ENCODE measurements at regions not wholly inside any gene's neighbourhood (a gene's known extent, or its start where the extent isn't known, plus 50 kb on each side); places are given as distances from the start of the nearest gene placed in this dataset.
"Not testable (repeated sequence)": the region's sequence is repeated elsewhere in the genome, so short reads cannot be mapped to it uniquely, and the experiment has no call there.

DNA sequence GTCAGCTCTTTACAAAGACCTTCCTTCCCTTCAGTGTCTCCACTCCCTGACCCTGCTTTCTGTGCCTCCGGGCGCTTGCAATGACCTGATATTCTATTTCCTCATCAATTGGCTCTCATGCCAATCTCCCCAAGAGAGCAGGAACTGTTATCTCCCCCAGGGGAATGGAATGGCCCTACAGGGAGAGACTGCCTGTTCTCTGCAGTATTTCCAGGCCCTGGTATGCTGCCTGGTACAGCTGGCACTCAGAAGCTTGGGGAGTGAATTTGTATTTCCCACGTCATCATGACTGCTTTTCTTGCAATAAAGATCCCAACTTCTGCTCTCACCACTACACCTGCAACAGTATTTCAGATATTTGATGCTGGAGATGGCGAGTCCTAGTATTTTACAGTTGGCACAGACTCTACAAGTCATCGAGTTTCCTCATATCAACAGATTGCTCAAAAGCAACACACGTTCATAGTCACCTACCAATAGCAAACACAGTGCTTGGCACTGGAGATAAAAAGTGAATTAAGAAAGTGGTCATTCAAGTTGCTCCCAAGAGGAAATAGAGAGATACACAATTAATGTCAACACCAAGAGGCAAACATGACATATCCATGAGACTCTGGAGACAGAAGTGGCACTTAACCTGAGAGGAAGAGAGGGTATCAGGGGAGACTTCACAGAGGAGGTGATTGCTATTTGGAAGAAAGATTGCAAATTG is 90.5 kb upstream of the EGFL6 start:
- DNase-seq (ENCODE audit: low read depth in 4 of 4, low spot score in 3 of 4), result no peak

DNA sequence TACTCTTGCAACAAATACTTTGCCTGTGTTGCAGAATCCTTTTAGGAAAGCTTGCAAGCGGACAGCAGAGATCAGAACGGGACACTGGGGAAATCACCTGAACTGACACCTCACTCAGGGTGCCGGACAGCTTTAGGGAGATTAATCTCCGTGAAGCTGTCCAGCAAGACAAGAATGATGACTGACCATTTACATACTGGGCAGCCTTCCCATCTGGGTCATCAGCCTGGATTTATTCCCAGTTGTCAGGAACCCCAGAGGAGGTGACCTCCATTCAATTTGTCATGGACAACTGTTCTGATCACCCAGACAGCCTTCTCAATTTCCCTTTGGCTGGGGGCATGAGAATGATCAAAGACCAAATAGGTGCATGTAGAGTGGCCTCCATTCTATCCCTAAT is 93.0 kb upstream of the EGFL6 start:
- DNase-seq (ENCODE audit: low read depth in 4 of 4, low spot score in 3 of 4), result no peak

DNA sequence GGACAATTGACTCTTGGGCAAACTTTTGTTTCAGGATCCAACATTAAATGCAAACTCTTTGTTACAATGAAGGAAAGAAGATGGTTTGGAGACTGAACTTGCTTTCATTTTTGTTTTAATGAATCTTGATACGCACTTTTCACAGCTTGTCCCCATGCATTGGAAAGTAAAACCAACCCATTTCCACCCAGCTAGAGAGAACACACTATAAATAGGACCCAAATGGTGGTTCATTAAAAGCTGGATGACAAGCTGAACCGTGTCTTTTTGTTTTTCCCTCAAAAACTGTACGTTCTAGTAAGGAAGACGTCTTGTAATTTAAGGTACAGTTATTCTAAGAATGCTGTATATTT is 95.3 kb upstream of the EGFL6 start:
- DNase-seq (ENCODE audit: low read depth in 4 of 4, low spot score in 3 of 4), result no peak

DNA sequence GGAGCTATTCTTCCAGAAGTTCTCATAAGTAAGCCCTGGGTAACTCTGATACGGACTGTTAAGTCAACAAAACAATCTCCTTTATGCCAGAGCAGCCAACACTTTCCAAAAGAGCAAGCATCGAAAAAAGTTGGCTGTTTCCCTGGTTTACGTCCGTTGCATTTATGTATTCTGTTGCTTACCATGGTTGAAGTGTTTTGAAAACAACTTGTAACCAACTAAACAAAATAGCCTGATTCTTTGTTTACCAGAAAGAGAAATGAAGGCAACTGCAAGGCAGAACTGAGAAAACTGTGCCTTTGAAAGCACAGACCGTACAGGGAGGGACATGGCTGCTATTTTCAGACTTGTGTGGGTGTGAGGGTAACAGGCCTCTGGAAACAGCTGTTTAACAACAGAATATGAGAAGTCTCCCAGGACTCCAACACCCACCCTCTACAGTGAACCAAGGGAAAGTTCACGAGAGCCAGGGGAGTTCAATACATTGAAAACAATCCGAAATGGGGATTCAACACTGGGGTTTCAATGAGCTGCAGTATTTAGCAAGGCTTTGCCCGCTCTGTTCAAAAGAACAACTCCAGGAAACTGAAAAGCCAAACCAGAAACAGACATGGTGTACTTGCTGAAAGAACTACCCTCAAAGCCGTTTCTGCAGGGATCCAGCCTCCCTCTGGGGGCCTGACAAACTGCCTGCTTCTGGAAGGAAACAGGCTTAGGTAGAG is 95.8 kb upstream of the EGFL6 start:
- peak in 1 of 4 donors; percentile 3 for DNase-seq (ENCODE audit: low read depth in 4 of 4, low spot score in 3 of 4)

DNA sequence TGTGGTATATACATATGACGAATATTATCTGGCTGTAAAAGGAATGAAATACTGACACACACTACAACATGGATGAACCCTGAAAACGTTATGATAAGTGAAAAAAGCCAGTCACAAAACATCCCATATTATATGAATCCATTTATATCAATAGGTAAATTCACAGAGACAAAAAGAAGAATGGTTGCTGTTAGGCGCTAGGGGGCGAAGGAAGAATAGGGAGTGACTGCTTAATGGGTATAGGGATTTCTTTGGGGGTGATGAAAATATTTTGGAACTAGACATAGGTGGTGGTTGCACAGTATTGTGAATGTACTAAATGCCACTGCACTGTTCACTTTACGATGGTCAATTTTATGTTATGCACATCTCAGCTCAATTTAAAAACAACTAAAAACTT is 96.4 kb upstream of the EGFL6 start:
- DNase-seq (ENCODE audit: low read depth in 4 of 4, low spot score in 3 of 4), result no peak

DNA sequence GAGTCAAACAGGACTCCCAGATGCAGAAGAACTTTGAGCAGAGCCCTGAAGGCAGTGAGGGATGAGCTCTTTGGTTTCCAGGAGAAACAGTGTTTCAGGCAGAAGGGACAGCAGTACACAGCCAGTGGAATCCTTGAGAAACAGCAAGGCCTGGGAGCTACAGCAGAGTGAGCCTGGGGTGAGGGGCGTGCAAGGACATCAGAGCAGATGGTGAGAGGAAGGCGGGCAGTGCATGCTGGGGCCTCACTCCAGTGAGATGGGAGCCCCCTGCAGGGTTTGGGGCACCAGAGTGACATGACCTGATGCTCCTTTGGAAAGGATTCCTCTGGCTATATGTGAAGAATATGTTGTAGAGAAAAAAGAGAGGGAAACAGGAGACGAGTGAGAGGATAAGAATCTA is 98.1 kb upstream of the EGFL6 start:
- DNase-seq (ENCODE audit: low read depth in 4 of 4, low spot score in 3 of 4), result no peak

DNA sequence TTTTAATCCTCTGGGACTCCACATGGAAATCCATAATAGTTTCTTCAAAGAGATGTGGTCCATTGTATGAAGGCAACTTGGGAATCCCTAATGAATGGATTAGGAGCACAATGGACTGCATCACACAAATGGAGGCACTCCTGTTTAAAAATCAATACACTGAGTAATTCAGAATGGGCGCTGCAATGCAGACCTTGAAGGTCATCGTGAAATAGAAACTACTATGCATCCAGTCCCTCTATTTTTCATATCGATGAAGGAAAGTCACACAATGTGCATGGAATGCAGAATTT is 98.8 kb upstream of the EGFL6 start:
- DNase-seq (ENCODE audit: low read depth in 4 of 4, low spot score in 3 of 4), result no peak

DNA sequence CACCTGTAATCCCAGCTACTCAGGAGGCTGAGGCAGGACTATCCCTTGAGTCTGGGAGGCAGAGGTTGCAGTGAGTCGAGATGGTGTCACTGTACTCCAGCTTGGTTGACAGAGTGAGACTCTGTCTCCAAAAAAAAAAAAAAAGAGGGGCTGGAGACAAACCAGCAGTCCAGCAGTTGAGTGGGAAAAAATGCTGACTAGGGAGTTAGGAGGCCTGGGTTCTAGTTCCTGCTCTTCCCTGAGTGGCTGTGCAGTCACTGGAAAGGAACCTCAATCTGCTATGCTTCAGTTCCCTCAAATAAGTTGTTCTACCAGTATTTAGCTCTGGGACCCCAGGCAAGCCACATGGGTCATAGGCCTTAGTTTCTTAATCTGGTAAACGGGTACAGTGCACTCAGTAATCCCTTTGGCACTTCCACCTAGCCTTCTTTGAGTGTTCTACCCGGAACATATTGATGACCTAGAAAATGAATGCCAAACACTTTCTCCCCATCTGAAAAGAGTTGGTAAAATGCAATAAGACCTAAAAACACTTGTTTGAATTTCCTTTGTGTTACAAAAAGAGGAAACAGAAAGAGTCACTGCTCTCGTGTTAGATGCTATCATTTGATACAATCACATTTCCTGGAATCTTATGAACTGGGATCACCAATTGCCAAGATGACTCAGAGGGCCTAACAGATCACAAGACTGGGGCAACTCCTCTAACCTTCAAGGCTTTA is 99.3 kb upstream of the EGFL6 start:
- no peak for DNase-seq (ENCODE audit: low read depth in 4 of 4, low spot score in 3 of 4)

DNA sequence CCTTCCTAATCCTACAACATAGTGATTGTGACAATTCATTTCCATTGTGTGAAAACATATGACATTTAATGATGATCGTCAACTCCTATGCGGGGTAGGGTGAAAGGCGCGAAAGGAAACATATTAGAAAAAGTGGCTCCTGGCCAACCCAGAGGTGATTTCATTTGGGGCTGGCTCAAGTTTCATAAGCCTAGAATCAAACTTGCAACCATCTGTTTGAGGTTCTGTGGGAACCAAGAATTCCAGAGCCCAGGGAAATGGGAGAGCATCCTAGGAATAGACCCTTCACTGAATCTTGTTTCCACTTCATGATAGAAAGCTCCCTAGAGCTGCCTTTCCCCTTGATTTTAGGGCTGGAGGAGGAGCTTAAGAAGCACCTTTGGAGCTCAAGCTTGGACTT is 101.3 kb upstream of the EGFL6 start:
- DNase-seq (ENCODE audit: low read depth in 4 of 4, low spot score in 3 of 4), result no peak

DNA sequence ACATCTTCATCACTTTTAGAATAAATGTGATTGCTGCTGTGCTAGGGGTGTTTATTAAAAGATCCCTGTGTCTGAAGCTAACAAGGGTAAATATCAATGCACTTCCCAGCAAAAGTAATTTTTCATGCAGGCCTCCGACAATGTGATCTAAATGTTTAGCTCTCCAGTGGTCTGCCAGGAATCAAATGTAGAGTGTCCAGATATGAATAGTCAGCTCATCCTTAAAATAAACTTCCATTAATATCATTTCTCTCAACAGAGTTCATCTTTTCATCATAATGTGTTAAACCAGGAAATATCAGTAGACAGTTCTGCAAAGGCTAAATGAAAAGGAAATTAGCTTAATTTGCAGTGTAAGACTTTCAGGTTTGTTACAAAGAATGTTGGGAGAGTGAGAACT is 102.2 kb upstream of the EGFL6 start:
- no peak for DNase-seq (ENCODE audit: low read depth in 4 of 4, low spot score in 3 of 4)

DNA sequence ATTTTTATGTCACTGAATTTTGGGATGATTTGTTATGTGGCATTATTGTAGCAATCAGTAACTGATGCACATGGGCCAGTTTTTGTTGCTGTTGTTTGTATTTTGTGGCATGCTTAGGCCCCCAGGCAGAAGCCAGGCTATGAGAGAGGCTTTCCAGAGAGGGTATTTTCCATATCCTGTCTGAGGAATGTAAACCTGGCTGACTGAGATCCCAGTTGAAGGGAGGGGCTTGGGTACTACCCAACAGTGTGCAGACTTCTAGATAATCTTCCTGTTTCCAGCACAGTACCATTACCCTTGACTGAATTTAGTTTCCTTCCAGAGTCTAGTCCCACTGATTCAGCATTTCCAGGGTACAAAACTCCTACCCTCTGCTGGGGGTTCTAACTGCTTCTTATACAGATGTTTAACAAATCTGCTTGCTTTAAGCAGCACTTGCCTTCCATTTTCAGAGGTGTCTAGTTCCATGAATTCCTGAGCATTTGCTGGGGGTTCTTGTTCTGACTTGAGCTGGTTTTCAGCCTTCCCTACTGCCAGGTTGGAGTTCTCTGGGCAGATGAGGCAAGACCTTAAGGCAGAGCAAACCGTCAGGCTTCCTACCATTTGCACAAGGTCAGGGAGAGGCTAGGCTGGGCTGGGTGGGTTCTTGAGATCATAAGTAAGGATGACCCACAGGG is 104.7 kb upstream of the EGFL6 start:
- DNase-seq (ENCODE audit: low read depth in 4 of 4, low spot score in 3 of 4), result no peak

DNA sequence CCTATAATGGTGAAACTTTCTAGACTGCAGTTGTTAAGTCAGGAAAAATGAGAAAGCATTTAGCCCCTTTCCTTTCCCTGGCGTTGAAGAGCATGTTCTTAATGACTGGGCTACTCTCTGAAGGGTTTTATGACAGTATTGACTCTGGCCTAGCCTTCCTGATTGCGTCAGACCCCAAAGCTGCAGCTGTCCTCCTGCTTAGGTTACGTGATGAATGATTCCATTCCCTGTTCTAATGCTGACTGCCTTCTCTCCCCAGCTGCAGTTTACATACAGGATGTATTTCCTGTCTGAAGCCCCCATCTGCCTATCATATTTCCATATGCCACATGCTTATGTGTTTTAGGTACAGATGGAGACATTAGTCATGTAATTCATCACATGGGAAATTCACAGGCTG is 105.8 kb upstream of the EGFL6 start:
- DNase-seq (ENCODE audit: low read depth in 4 of 4, low spot score in 3 of 4), result peak in 1 of 4 donors; percentile 16

DNA sequence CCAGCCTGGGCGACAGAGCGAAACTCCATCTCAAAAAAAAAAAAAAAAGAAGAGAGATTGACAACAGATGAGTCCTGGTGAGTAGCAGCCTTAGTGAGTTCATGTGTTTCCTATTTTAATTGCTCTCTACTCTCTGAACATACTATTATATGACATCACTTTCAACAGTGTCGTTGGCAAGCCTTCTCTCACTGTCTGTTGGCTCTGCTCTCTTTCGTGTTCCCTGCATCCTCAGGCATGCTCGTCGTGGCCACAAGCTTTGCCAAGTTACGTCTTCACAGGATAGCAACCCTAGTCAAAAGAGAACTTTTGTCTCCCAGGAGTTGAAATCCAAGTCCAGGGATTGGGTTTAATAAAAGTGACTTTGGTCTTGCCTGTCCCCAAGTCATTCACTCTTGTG is 117.1 kb upstream of the EGFL6 start:
- DNase-seq (ENCODE audit: low read depth in 4 of 4, low spot score in 3 of 4), result no peak

DNA sequence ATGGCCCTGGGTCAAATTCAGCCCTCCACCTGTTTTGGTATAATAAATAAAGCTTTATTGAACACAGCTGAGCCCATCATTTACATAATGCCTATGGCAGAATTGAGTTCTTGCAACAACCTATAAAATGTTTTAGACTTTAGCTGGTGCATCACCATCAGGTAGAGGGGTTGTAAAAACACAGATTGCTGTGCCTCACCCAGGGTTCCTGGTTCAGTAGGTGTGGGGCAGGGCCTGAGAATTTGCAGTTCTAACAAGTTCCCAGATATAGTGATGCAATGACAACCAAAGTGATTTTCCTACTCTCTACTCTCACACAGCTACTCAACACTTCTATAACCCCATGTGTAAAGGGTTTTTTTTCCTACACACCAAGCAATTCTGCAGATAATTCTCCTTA is 120.0 kb upstream of the EGFL6 start:
- no peak for DNase-seq (ENCODE audit: low read depth in 4 of 4, low spot score in 3 of 4)

DNA sequence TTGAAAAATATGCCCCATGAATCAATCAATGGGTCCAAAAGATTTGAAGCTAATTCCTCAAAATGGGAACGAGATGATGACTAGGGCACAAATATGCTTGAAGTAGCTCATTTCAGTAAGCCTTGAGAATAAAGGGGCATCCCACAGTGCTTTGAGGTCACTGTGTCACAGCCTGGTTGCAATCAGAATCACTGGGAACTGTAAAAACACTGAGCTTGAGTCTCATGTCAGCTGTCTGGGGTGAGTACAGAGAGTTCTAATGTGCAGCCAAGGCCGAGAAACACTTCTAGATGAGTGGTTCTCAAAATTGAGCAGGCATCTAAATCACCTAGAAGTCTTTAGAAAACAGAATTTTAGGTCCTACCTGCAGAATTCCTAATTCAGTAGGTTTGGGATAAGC is 120.5 kb upstream of the EGFL6 start:
- DNase-seq (ENCODE audit: low read depth in 4 of 4, low spot score in 3 of 4), result no peak

DNA sequence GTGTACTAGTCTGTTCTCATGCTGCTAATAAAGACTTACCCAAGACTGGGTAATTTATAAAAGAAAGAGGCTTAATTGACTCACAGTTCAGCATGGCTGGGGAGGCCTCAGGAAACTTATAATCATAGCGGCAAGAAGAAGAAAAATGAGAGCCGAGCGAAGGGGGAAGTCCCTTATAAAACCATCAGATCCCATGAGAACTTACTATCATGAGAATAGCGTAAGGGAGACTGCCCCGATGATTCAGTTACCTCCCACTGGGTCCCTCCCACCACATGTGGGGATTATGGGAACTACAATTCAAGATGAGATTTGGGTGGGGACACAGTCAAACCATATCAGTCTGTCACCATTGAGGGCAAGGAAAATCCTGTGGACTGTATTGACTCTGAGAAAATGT is 121.8 kb upstream of the ATXN3L start:
- DNase-seq (ENCODE audit: low read depth in 4 of 4, low spot score in 3 of 4), result not testable (repeated sequence)

DNA sequence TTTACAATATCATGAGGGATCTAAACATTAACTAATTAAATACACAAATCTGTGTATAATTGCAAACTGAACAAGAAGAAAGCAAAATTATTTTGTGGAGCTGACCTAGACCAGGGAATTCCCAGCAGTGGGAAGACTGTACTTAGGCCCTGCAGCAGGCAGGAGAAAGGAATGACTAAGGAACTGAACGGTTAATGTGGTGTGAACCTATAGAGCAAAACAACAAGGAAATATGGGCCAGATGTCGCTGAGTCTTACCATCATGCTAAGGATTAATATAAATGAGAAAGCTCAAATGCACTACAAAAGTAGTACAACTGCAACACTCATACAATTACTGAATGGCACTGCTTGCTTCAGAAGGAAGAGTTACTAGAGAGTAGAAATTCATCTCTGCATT is 120.3 kb upstream of the ATXN3L start:
- DNase-seq (ENCODE audit: low read depth in 4 of 4, low spot score in 3 of 4), result no peak

DNA sequence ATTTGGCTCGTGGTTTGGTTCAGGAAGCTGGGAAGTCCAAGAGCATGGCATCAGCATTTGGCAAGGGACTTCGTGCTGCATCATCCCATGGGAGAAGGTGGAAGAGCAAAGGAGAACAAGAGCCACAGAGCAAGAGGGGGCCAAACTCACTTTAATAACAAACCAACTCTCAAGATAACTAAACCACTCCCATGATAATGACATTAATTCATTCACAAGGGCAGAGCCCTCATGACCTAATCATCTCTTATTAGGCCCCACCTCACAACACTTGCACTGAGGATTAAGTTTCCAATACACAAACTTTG is 113.4 kb upstream of the ATXN3L start:
- DNase-seq (ENCODE audit: low read depth in 4 of 4, low spot score in 3 of 4), result no peak

DNA sequence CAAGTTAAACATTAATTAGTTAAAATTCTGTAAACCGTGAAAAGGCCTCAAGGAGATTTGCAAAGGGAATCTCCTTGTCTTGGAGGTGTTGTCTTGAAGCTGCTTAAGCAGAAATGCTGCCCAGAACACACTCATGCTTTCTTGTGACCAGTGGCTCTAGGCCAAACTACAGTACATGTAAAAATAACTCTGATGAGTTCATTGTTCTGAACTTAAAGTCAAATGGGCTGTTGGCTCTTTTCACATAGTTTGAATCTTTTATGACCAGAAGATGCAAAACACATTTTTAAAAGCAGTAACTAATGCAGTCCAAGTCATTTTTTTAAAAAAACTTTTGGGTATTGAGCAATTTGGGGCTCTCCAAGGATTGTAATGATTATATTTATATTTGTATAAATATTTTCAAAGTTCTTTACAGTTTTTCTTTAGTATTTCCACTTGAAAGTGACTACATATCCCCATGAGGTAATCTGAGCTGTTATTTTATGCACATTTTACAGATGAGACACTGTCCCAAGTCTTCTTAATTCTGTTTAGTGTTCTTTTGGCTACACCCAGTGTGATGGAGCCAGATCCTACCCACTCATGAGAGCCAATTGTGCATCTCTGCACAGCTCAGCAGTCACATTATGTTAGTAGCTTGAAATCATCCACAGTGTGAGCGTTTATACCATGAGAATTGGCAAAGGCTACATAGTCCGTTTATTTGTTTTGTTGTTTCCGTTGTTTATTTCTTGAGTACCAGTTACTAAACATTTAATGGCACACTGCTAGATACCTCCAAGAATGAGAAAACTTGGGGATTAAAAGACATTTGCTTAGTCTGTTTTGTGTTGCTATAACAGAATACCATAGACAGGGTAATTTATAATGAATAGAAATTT is 112.8 kb upstream of the ATXN3L start:
- peak in 2 of 4 donors; percentile 32 to 41 for DNase-seq (ENCODE audit: low read depth in 4 of 4, low spot score in 3 of 4)

DNA sequence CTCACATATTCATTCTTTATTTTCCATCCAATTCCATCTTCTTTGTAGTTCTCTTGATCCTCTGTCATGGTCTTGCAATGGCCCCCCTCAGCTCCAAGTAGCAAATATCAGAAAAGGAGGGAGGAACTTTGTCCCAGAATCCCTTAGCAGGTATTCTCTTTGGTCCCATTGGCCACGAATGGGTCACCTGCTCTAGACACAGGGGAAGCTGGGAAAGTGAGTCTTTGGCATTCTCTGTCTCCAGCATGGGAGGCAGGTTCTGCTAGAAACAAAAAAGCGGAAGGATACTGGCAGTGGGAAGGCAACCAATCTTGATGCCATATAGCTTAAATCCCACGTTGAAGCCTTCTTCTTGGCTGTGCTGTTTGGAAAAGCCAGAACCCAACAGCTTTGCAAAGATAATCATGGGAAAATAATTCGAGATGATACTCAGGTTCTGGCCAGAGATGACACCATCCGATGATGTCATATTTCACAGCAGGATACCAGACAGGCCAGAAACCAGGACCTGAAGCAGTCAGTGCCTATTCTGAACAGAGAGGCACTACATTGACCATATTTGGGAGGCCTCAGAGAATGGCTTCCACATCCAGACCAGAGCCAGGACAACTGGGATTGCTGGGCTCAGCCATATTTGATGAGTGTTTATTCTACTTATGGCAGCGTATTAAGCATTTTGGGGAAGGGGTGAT is 110.4 kb upstream of the ATXN3L start:
- no peak for DNase-seq (ENCODE audit: low read depth in 4 of 4, low spot score in 3 of 4)
